ENCODE measurements at regions not wholly inside any gene's neighbourhood (a gene's known extent, or its start where the extent isn't known, plus 50 kb on each side); places are given as distances from the start of the nearest gene placed in this dataset.
"Not testable (repeated sequence)": the region's sequence is repeated elsewhere in the genome, so short reads cannot be mapped to it uniquely, and the experiment has no call there.

GRCh38 chr21:28581976-28582375 is 410.7 kb downstream of the LTN1 start:
- DNase-seq = no peak

- DNase-seq = not testable (repeated sequence)
Observed at GRCh38 chr21:28581311-28581731, 411.4 kb downstream of the LTN1 start.

- no peak for DNase-seq
Observed at GRCh38 chr21:28580585-28580984, 412.1 kb downstream of the LTN1 start.

GRCh38 chr21:28579986-28580550 is 412.6 kb downstream of the LTN1 start:
- DNase-seq = no peak

- no peak for DNase-seq
Observed at GRCh38 chr21:28568692-28569091, 424.0 kb downstream of the LTN1 start.

- DNase-seq = not testable (repeated sequence)
Observed at GRCh38 chr21:28563933-28564332, 428.7 kb downstream of the LTN1 start.

GRCh38 chr21:28561772-28562171 is 430.9 kb downstream of the LTN1 start:
- DNase-seq = no peak

- DNase-seq = no peak
Observed at GRCh38 chr21:28554660-28555475, 437.8 kb downstream of the LTN1 start.

- no peak for DNase-seq
Observed at GRCh38 chr21:28550057-28550825, 442.4 kb downstream of the LTN1 start.

- no peak for DNase-seq
Observed at GRCh38 chr21:28548291-28548690, 444.4 kb downstream of the LTN1 start.

GRCh38 chr21:28547766-28548165 is 444.9 kb downstream of the LTN1 start:
- no peak for DNase-seq

- DNase-seq = no peak
Observed at GRCh38 chr21:28543975-28544374, 448.7 kb downstream of the LTN1 start.

GRCh38 chr21:28541371-28542112 is 451.1 kb downstream of the LTN1 start:
- DNase-seq = no peak

- no peak for DNase-seq
Observed at GRCh38 chr21:28540514-28540913, 452.2 kb downstream of the LTN1 start.

- no peak for DNase-seq
Observed at GRCh38 chr21:28539623-28539988, 453.1 kb downstream of the LTN1 start.

GRCh38 chr21:28538987-28539622 is 453.6 kb downstream of the LTN1 start:
- no peak for DNase-seq

- no peak for DNase-seq
Observed at GRCh38 chr21:28537371-28538079, 455.2 kb downstream of the LTN1 start.

GRCh38 chr21:28532446-28532845 is 460.2 kb downstream of the LTN1 start:
- DNase-seq = no peak

GRCh38 chr21:28523367-28523766 is 469.3 kb downstream of the LTN1 start:
- DNase-seq = no peak

- no peak for DNase-seq
Observed at GRCh38 chr21:28522014-28522799, 470.5 kb downstream of the LTN1 start.

- no peak for DNase-seq
Observed at GRCh38 chr21:28518630-28519029, 474.0 kb downstream of the LTN1 start.

Data from NCI-H524 treated with DMSO at 0.1 percent for 48 hours (cell line).